KMS-11 (cell line): ENCODE measurements at regions not wholly inside any gene's neighbourhood (a gene's known extent, or its start where the extent isn't known, plus 50 kb on each side); places are given as distances from the start of the nearest gene placed in this dataset.

Experiments
- H2AFZ ChIP-seq: fragments of 200-600 bp; sonication (generic); 2 replicates; pipeline ENCODE4 v1.6.1; 2016; ENCODE audit warnings: antibody characterized with exemption, mixed run types, low read depth
- H3K27ac ChIP-seq: fragments of 200-600 bp; sonication (generic); 2 replicates; pipeline ENCODE4 v1.6.1; 2016; ENCODE audit warnings: mild to moderate bottlenecking, mixed run types
- H3K27me3 ChIP-seq: fragments of 200-600 bp; sonication (generic); 2 replicates; pipeline ENCODE4 v1.6.1; 2017; ENCODE audit warnings: mild to moderate bottlenecking, low read depth, mixed run types, moderate library complexity; ENCODE audit not compliant: insufficient read depth
- H3K36me3 ChIP-seq: fragments of 200-600 bp; sonication (generic); 2 replicates; pipeline ENCODE4 v1.6.1; 2017; ENCODE audit warnings: mild to moderate bottlenecking, mixed run types; ENCODE audit not compliant: insufficient read depth
- H3K4me1 ChIP-seq: fragments of 200-600 bp; sonication (generic); 2 replicates; pipeline ENCODE4 v1.6.1; 2016; ENCODE audit warnings: mild to moderate bottlenecking, low read depth, mixed run types; ENCODE audit not compliant: poor library complexity, severe bottlenecking
- H3K4me2 ChIP-seq: fragments of 200-600 bp; sonication (generic); 2 replicates; pipeline ENCODE4 v1.7.0; 2016; ENCODE audit warnings: mild to moderate bottlenecking, mixed run types
- H3K4me3 ChIP-seq: fragments of 200-600 bp; sonication (generic); IDR thresholded peaks from 2 replicates; pipeline ENCODE4 v1.6.1; 2017; ENCODE audit warnings: low read depth, low read length, mixed read lengths; ENCODE audit not compliant: insufficient read depth
- H3K79me2 ChIP-seq: fragments of 200-600 bp; sonication (generic); 2 replicates; pipeline ENCODE4 v1.6.1; 2016; ENCODE audit warnings: low read depth, mixed run types; ENCODE audit not compliant: insufficient read depth
- H3K9ac ChIP-seq: fragments of 200-600 bp; sonication (generic); 2 replicates; pipeline ENCODE4 v1.6.1; 2016; ENCODE audit warnings: mild to moderate bottlenecking, mixed run types
- H4K20me1 ChIP-seq: fragments of 200-600 bp; sonication (generic); 2 replicates; pipeline ENCODE4 v1.6.1; 2016; ENCODE audit warnings: mild to moderate bottlenecking, mixed run types; ENCODE audit not compliant: insufficient read depth
- TF ChIP-seq, protein P1 (sequence below): fragments of 200-600 bp; sonication (generic); conservative IDR thresholded peaks from 2 replicates; pipeline ENCODE4 v1.6.1; 2017; ENCODE audit warnings: low read depth, mild to moderate bottlenecking, antibody characterized with exemption, low read length, moderate library complexity, mixed read lengths

- Histone ChIP-seq H2AFZ (no peak overlapping the region), H3K36me3 (no peaks in the 10 kb centered on the region), H3K79me2 (no peaks in the 10 kb centered on the region), H3K27ac (no peak overlapping the region), H3K9ac (no peak overlapping the region), H3K4me1 (no peaks in the 10 kb centered on the region), H3K4me3 (no peak overlapping the region), H3K27me3 (no peaks in the 10 kb centered on the region), H4K20me1 (no peaks in the 10 kb centered on the region), H3K4me2 (no peak overlapping the region)
- TF ChIP-seq, protein P1, sequence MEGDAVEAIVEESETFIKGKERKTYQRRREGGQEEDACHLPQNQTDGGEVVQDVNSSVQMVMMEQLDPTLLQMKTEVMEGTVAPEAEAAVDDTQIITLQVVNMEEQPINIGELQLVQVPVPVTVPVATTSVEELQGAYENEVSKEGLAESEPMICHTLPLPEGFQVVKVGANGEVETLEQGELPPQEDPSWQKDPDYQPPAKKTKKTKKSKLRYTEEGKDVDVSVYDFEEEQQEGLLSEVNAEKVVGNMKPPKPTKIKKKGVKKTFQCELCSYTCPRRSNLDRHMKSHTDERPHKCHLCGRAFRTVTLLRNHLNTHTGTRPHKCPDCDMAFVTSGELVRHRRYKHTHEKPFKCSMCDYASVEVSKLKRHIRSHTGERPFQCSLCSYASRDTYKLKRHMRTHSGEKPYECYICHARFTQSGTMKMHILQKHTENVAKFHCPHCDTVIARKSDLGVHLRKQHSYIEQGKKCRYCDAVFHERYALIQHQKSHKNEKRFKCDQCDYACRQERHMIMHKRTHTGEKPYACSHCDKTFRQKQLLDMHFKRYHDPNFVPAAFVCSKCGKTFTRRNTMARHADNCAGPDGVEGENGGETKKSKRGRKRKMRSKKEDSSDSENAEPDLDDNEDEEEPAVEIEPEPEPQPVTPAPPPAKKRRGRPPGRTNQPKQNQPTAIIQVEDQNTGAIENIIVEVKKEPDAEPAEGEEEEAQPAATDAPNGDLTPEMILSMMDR = no peak
Measured at GRCh38 chr2:125280265-125280664, 1255.2 kb downstream of the CNTNAP5 start.

GRCh38 chr2:125281242-125281641 lies 1256.2 kb downstream of the CNTNAP5 start:
- Histone ChIP-seq H4K20me1 (no peaks in the 10 kb centered on the region), H3K9ac (no peak overlapping the region), H2AFZ (no peak overlapping the region), H3K27ac (no peak overlapping the region), H3K79me2 (no peaks in the 10 kb centered on the region), H3K4me2 (no peak overlapping the region), H3K4me3 (no peak overlapping the region), H3K4me1 (no peaks in the 10 kb centered on the region), H3K27me3 (no peaks in the 10 kb centered on the region), H3K36me3 (no peaks in the 10 kb centered on the region)
- TF ChIP-seq, protein P1 = no peak

GRCh38 chr2:125296742-125297141 lies 1271.7 kb downstream of the CNTNAP5 start:
- Histone ChIP-seq H3K9ac (no peak overlapping the region), H4K20me1 (no peaks in the 10 kb centered on the region), H3K4me1 (no peaks in the 10 kb centered on the region), H2AFZ (no peak overlapping the region), H3K4me2 (no peak overlapping the region), H3K27me3 (no peaks in the 10 kb centered on the region), H3K4me3 (no peak overlapping the region), H3K36me3 (no peaks in the 10 kb centered on the region), H3K79me2 (no peaks in the 10 kb centered on the region), H3K27ac (no peak overlapping the region)
- TF ChIP-seq, protein P1 = no peak

GRCh38 chr2:125310657-125311364 lies 1285.7 kb downstream of the CNTNAP5 start:
- Histone ChIP-seq H3K27ac (no peak overlapping the region), H3K4me3 (no peak overlapping the region), H3K36me3 (no peaks in the 10 kb centered on the region), H3K79me2 (no peaks in the 10 kb centered on the region), H3K9ac (no peak overlapping the region), H3K4me1 (no peaks in the 10 kb centered on the region), H2AFZ (no peak overlapping the region), H4K20me1 (no peaks in the 10 kb centered on the region), H3K4me2 (no peak overlapping the region), H3K27me3 (no peaks in the 10 kb centered on the region)
- TF ChIP-seq, protein P1 = no peak
